A549 (cell line): ENCODE measurements at regions not wholly inside any gene's neighbourhood (a gene's known extent, or its start where the extent isn't known, plus 50 kb on each side); places are given as distances from the start of the nearest gene placed in this dataset.

Source experiments
- ATAC-seq, 2 experiments: fragments of 200-7000 bp in 1 of 2; fragments of >200 bp in 1 of 2; cut with Nextera tagmentation in 1 of 2; cut with Tn5 transposase in 1 of 2; 3 replicates each; pipeline versions ENCODE4 v1.8.0 to v1.9.1; 2018 to 2020; ENCODE audit warnings: mild to moderate bottlenecking in 1 of 2, moderate library complexity in 1 of 2
- CTCF ChIA-PET: fragments of 300-600 bp; sonication (Branson Sonifier 250); formaldehyde crosslinking; extraction: SDS; loops from one replicate; lab custom pipeline; 2021; ENCODE audit warnings: antibody characterized with exemption, inconsistent platforms; lab: Yijun Ruan, JAX
- POLR2A ChIA-PET: fragments of 350-600 bp; formaldehyde crosslinking; extraction: SDS; loops from one replicate; lab custom pipeline; 2021; ENCODE audit warnings: antibody characterized with exemption, inconsistent platforms; lab: Yijun Ruan, JAX
- DNase-seq, 2 experiments: peaks; one replicate each; pipeline versions ENCODE4 v3.0.0 to v3.0.0-alpha.2; 2011 to 2016; ENCODE audit warnings: low read depth in 1 of 2, low spot score in 1 of 2
- FAIRE-seq: peaks from 2 replicates; lab custom pipeline; 2011; peaks lifted over from hg19 to GRCh38; lab: Jason Lieb, UNC
- H3K27ac ChIP-seq, 2 experiments: fragments of >200 bp; sonication (Bioruptor Twin); formaldehyde crosslinking; 3 replicates each; pipeline ENCODE4 v1.5.1; 2016 to 2017
- H3K4me1 ChIP-seq: fragments of >200 bp; sonication (Bioruptor Twin); formaldehyde crosslinking; 3 replicates; pipeline ENCODE4 v1.6.1; 2016
- H3K4me2 ChIP-seq: fragments of >200 bp; sonication (Bioruptor Twin); formaldehyde crosslinking; 3 replicates; pipeline ENCODE4 v1.6.1; 2016
- H3K4me3 ChIP-seq: fragments of >200 bp; sonication (Bioruptor Twin); formaldehyde crosslinking; 3 replicates; pipeline ENCODE4 v1.5.1; 2016
- H3K9me3 ChIP-seq: fragments of >200 bp; sonication (Bioruptor Twin); formaldehyde crosslinking; 3 replicates; pipeline ENCODE4 v1.6.1; 2016
- CEBPB ChIP-seq, 2 experiments: fragments of >200 bp in 1 of 2; sonication (Bioruptor Twin) in 1 of 2; formaldehyde crosslinking in 1 of 2; IDR thresholded peaks; 2 replicates each; pipeline ENCODE4 v1.6.1; 2012 to 2016
- CHD4 ChIP-seq: fragments of 200-600 bp; sonication (generic); IDR thresholded peaks from 2 replicates; pipeline ENCODE4 v1.6.1; 2016; ENCODE audit warnings: antibody characterized with exemption, mild to moderate bottlenecking, borderline replicate concordance
- E2F6 ChIP-seq: IDR thresholded peaks from 2 replicates; pipeline ENCODE4 v1.6.1; 2012; ENCODE audit warnings: low read depth, borderline replicate concordance
- EHF ChIP-seq: fragments of 250-450 bp; sonication (Bioruptor Pico); IDR thresholded peaks from 2 replicates; pipeline ENCODE4 v1.5.0; 2020; ENCODE audit warnings: mild to moderate bottlenecking
- EHMT2 ChIP-seq: fragments of 200-600 bp; sonication (generic); IDR thresholded peaks from 2 replicates; pipeline ENCODE4 v1.6.1; 2016; ENCODE audit warnings: antibody characterized with exemption, low read depth, mild to moderate bottlenecking, moderate library complexity
- EP300 ChIP-seq, 2 experiments: fragments of >200 bp; sonication (Bioruptor Twin); formaldehyde crosslinking; IDR thresholded peaks; 2 replicates in 1 of 2; 3 replicates in 1 of 2; pipeline ENCODE4 v1.6.1; 2016 to 2017
- FOSB ChIP-seq: fragments of 250-450 bp; sonication (Bioruptor Pico); IDR thresholded peaks from 2 replicates; pipeline ENCODE4 v1.5.0; 2020; ENCODE audit warnings: mild to moderate bottlenecking, moderate library complexity
- FOSL2 ChIP-seq, 2 experiments: fragments of 450-650 bp in 1 of 2; fragments of >200 bp in 1 of 2; sonication (Bioruptor Twin) in 1 of 2; formaldehyde crosslinking; IDR thresholded peaks; 2 replicates each; pipeline versions ENCODE4 v1.5.0 to v1.6.1; 2016 to 2020; ENCODE audit warnings: mild to moderate bottlenecking in 1 of 2, moderate library complexity in 1 of 2
- HES2 ChIP-seq: fragments of >200 bp; sonication (Bioruptor Twin); formaldehyde crosslinking; IDR thresholded peaks from 2 replicates; pipeline ENCODE4 v1.6.1; 2016
- HEYL ChIP-seq: fragments of 250-450 bp; sonication (Bioruptor Pico); IDR thresholded peaks from 2 replicates; pipeline ENCODE4 v1.8.0; 2021; ENCODE audit warnings: mild to moderate bottlenecking, moderate library complexity
- JUN ChIP-seq, 2 experiments: fragments of >200 bp; sonication (Bioruptor Twin); formaldehyde crosslinking; IDR thresholded peaks; 2 replicates in 1 of 2; 3 replicates in 1 of 2; pipeline ENCODE4 v1.6.1; 2016 to 2017
- MAFK ChIP-seq: fragments of 450-650 bp; IDR thresholded peaks from 2 replicates; pipeline ENCODE4 v1.6.1; 2014; ENCODE audit not compliant: partially characterized antibody
- MAX ChIP-seq: IDR thresholded peaks from 2 replicates; pipeline ENCODE4 v1.6.1; 2012
- NFE2L2 ChIP-seq: fragments of 150-350 bp; conservative IDR thresholded peaks from 2 replicates; pipeline ENCODE4 v1.6.1; 2014; ENCODE audit warnings: low read length
- NPAS2 ChIP-seq: fragments of 250-450 bp; sonication (Bioruptor Pico); IDR thresholded peaks from 2 replicates; pipeline ENCODE4 v1.8.0; 2022; ENCODE audit warnings: mild to moderate bottlenecking, moderate library complexity, borderline replicate concordance
- NR3C1 ChIP-seq: fragments of >200 bp; sonication (Bioruptor Twin); formaldehyde crosslinking; IDR thresholded peaks from 3 replicates; pipeline ENCODE4 v1.6.1; 2017
- PHF8 ChIP-seq: fragments of 200-600 bp; sonication (generic); IDR thresholded peaks from 2 replicates; pipeline ENCODE4 v1.6.1; 2016; ENCODE audit warnings: low read depth, mild to moderate bottlenecking, antibody characterized with exemption, moderate library complexity, borderline replicate concordance
- POLR2AphosphoS2 ChIP-seq: conservative IDR thresholded peaks from 2 replicates; pipeline ENCODE4 v1.6.1; 2012; ENCODE audit warnings: low read length, improper control_type of control experiment, inconsistent platforms
- RAD21 ChIP-seq, 2 experiments: fragments of >200 bp in 1 of 2; sonication (Bioruptor Twin) in 1 of 2; formaldehyde crosslinking in 1 of 2; IDR thresholded peaks in 1 of 2; conservative IDR thresholded peaks in 1 of 2; 2 replicates in 1 of 2; 3 replicates in 1 of 2; pipeline ENCODE4 v1.6.1; 2012 to 2018; ENCODE audit warnings: inconsistent platforms in 1 of 2
- RARB ChIP-seq: fragments of 250-450 bp; sonication (Bioruptor Pico); IDR thresholded peaks from 2 replicates; pipeline ENCODE4 v1.8.0; 2021; ENCODE audit warnings: mild to moderate bottlenecking, moderate library complexity
- RNF2 ChIP-seq: fragments of 200-600 bp; sonication (generic); IDR thresholded peaks from 2 replicates; pipeline ENCODE4 v1.6.1; 2016; ENCODE audit warnings: low read depth, mild to moderate bottlenecking, antibody characterized with exemption, moderate library complexity, borderline replicate concordance
- SREBF2 ChIP-seq: fragments of 450-650 bp; IDR thresholded peaks from 2 replicates; pipeline ENCODE4 v1.6.1; 2014; ENCODE audit warnings: mild to moderate bottlenecking, moderate library complexity
- TP53 ChIP-seq: fragments of 250-450 bp; sonication (Bioruptor Pico); IDR thresholded peaks from 2 replicates; pipeline ENCODE4 v1.5.0; 2021; ENCODE audit warnings: mild to moderate bottlenecking, moderate library complexity
- ZC3H11A ChIP-seq: fragments of 450-650 bp; IDR thresholded peaks from 2 replicates; pipeline ENCODE4 v1.6.1; 2014; ENCODE audit warnings: antibody characterized with exemption, mild to moderate bottlenecking
- ZNF302 ChIP-seq: fragments of 250-450 bp; sonication (Bioruptor Pico); IDR thresholded peaks from 2 replicates; pipeline ENCODE4 v1.9.0; 2021; ENCODE audit warnings: inconsistent platforms, mild to moderate bottlenecking, moderate library complexity
- WGBS: methylation state at CpG from one replicate; pipeline ENCODE4 v1.1.6; 2017; ENCODE audit errors: missing lambda C conversion rate; 5-methylcytosine and 5-hydroxymethylcytosine counted together
- TF ChIP-seq, protein P1 (sequence below): fragments of >200 bp; sonication (Bioruptor Twin); formaldehyde crosslinking; IDR thresholded peaks from 3 replicates; pipeline ENCODE4 v1.6.1; 2016
- TF ChIP-seq, protein P2 (sequence below): fragments of >200 bp; sonication (Bioruptor Twin); formaldehyde crosslinking; IDR thresholded peaks from 3 replicates; pipeline ENCODE4 v1.5.1; 2016
- TF ChIP-seq, protein P3 (sequence below): IDR thresholded peaks from 2 replicates; pipeline ENCODE4 v1.6.1; 2012

- WGBS, result 74% methylated on average over 2 of the region's 2 CpGs
- ChIA-PET CTCF (interaction anchor here (0.6 to 1.2 kb wide), 2 partner anchors 9 to 13 kb away, joined by 3 to 5 read pairs; no protein-coding TSS in a partner anchor), POLR2A (no interaction called here)
- Histone ChIP-seq H3K4me1 (no peaks in the 10 kb centered on the region), H3K4me3 (no peak overlapping the region), H3K27ac (no peak overlapping the region), H3K4me2 (no peak overlapping the region), H3K9me3 (no peaks in the 10 kb centered on the region)
- no peak for ATAC-seq
- FAIRE-seq, result no peak
- no peak for DNase-seq
- TF ChIP-seq PHF8 (no peak), ZC3H11A (no peak), EHF (no peak)
These were observed 198.0 kb upstream of the CCDC150 start for GRCh38 chr2:196441527-196441926.

DNA sequence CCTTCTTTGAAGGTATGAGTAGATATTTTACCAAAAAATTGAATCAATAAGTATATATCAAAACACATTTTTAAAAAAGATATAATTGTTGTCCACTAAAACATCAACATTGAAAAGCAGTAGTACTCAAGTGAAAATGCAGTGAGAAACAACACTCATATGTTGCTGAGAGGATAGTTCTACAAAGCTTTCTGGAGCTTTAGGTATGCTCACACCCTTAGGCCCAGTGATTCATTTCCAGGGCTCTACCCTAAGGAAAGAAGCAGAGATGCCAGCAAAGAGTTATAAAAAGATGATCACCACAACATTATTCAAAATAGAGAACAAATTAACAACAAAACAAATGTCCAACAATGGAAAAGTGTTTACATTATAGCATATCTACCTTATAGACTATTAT, 197.3 kb upstream of the CCDC150 start:
- POLR2A ChIA-PET, result no interaction called here
- TF ChIP-seq RNF2, result no peak
- no peak for TF ChIP-seq TP53
- TF ChIP-seq, protein P1, sequence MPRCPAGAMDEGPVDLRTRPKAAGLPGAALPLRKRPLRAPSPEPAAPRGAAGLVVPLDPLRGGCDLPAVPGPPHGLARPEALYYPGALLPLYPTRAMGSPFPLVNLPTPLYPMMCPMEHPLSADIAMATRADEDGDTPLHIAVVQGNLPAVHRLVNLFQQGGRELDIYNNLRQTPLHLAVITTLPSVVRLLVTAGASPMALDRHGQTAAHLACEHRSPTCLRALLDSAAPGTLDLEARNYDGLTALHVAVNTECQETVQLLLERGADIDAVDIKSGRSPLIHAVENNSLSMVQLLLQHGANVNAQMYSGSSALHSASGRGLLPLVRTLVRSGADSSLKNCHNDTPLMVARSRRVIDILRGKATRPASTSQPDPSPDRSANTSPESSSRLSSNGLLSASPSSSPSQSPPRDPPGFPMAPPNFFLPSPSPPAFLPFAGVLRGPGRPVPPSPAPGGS, result no peak
- no peak for TF ChIP-seq POLR2AphosphoS2
- TF ChIP-seq MAX, result no peak
- TF ChIP-seq CHD4, result no peak
- TF ChIP-seq NPAS2 (CRISPR knock-in tag), result no peak
- no peak for TF ChIP-seq FOSB (CRISPR knock-in tag)
- no peak for TF ChIP-seq RAD21 (conservative IDR thresholded peaks at IDR 0.05 in 1 of 2, IDR thresholded peaks at IDR 0.05 in 1 of 2)
- TF ChIP-seq NR3C1, result no peak
- TF ChIP-seq, protein P2, sequence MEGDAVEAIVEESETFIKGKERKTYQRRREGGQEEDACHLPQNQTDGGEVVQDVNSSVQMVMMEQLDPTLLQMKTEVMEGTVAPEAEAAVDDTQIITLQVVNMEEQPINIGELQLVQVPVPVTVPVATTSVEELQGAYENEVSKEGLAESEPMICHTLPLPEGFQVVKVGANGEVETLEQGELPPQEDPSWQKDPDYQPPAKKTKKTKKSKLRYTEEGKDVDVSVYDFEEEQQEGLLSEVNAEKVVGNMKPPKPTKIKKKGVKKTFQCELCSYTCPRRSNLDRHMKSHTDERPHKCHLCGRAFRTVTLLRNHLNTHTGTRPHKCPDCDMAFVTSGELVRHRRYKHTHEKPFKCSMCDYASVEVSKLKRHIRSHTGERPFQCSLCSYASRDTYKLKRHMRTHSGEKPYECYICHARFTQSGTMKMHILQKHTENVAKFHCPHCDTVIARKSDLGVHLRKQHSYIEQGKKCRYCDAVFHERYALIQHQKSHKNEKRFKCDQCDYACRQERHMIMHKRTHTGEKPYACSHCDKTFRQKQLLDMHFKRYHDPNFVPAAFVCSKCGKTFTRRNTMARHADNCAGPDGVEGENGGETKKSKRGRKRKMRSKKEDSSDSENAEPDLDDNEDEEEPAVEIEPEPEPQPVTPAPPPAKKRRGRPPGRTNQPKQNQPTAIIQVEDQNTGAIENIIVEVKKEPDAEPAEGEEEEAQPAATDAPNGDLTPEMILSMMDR, result no peak
- TF ChIP-seq SREBF2, result no peak

GRCh38 chr2:196444442-196444841, 195.1 kb upstream of the CCDC150 start:
- H3K9me3 ChIP-seq, result no peaks in the 10 kb centered on the region
- no peak for DNase-seq
- no peak for FAIRE-seq
- TF ChIP-seq SREBF2 (no peak), MAFK (no peak), JUN (IDR thresholded peaks at IDR 0.05) (no peak), RARB (CRISPR knock-in tag) (no peak), EP300 (IDR thresholded peaks at IDR 0.05) (no peak)
- TF ChIP-seq, all 56 proteins: peak for 0
- 88% methylated on average over 1 of the region's 1 CpG for WGBS
- Histone ChIP-seq H3K4me2 (no peak overlapping the region), H3K4me3 (no peak overlapping the region), H3K4me1 (no peaks in the 10 kb centered on the region), H3K27ac (no peak overlapping the region)
- no peak for ATAC-seq
- POLR2A ChIA-PET, result no interaction called here
- CTCF ChIA-PET, result no interaction called here

More for the DNA sequence above, 197.3 kb upstream of the CCDC150 start:
- ATAC-seq (no peak), FAIRE-seq (no peak), DNase-seq (no peak)
- H3K4me3 ChIP-seq, result no peak overlapping the region
- H3K27ac ChIP-seq, result no peak overlapping the region
- CTCF ChIA-PET, result interaction anchor here (0.6 to 1.2 kb wide), 2 partner anchors 8 to 12 kb away, joined by 3 to 5 read pairs; no protein-coding TSS in a partner anchor
- no peaks in the 10 kb centered on the region for H3K4me1 ChIP-seq
- H3K9me3 ChIP-seq, result no peaks in the 10 kb centered on the region
- no peak overlapping the region for H3K4me2 ChIP-seq

DNA sequence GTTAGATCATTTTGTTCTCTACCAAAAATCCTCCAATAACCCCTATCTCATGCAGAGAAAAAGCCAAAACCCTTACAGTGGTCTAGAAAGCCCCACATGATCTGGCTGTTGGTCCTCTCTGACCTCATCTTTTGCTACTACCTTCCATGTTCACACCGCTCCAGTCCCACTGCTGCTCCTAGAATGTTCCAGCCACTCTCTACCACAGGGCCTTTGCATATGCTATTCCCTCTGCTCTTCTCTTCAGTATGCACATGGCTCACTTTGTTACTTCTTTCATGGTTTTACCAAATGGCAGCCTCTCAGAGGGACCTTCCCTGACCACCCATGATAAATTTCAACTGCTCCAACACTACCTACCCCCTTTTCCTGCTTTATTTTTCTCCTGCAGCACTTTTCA, 193.5 kb upstream of the CCDC150 start:
- FAIRE-seq, result no peak
- WGBS, result 84% methylated on average over 1 of the region's 1 CpG
- Histone ChIP-seq H3K4me3 (no peak overlapping the region), H3K4me1 (no peaks in the 10 kb centered on the region), H3K27ac (no peak overlapping the region), H3K9me3 (no peaks in the 10 kb centered on the region), H3K4me2 (no peak overlapping the region)
- POLR2A ChIA-PET, result no interaction called here
- TF ChIP-seq EHF, result no peak
- TF ChIP-seq NPAS2 (CRISPR knock-in tag), result no peak
- no peak for TF ChIP-seq EHMT2
- TF ChIP-seq HEYL (CRISPR knock-in tag), result no peak
- no peak for TF ChIP-seq HES2
- TF ChIP-seq CEBPB (IDR thresholded peaks at IDR 0.05), result no peak
- TF ChIP-seq FOSL2 (IDR thresholded peaks at IDR 0.05), result no peak
- TF ChIP-seq FOSL2 (CRISPR knock-in tag; IDR thresholded peaks at IDR 0.05), result no peak
- no peak for TF ChIP-seq E2F6
- TF ChIP-seq NFE2L2, result no peak
- TF ChIP-seq MAFK, result no peak
- no peak for TF ChIP-seq FOSB (CRISPR knock-in tag)
- TF ChIP-seq EP300 (IDR thresholded peaks at IDR 0.05), result no peak
- no peak for TF ChIP-seq ZNF302 (CRISPR knock-in tag)
- TF ChIP-seq, protein P3, sequence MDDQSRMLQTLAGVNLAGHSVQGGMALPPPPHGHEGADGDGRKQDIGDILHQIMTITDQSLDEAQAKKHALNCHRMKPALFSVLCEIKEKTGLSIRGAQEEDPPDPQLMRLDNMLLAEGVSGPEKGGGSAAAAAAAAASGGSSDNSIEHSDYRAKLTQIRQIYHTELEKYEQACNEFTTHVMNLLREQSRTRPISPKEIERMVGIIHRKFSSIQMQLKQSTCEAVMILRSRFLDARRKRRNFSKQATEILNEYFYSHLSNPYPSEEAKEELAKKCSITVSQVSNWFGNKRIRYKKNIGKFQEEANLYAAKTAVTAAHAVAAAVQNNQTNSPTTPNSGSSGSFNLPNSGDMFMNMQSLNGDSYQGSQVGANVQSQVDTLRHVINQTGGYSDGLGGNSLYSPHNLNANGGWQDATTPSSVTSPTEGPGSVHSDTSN, result no peak
- no peak for ATAC-seq
- DNase-seq, result no peak
- CTCF ChIA-PET, result no interaction called here
